Body of pancreas (tissue), 4 donors: ENCODE measurements at regions not wholly inside any gene's neighbourhood (a gene's known extent, or its start where the extent isn't known, plus 50 kb on each side); places are given as distances from the start of the nearest gene placed in this dataset.

Experiments
- ATAC-seq: fragments of 150-250 bp; one replicate; pipeline ENCODE4 v1.9.1; 2016
- DNase-seq, 4 donors: peaks; one replicate each; pipeline ENCODE4 v3.0.0-alpha.2; 2019
- H3K27ac ChIP-seq, 4 donors: fragments of 200-600 bp; sonication (generic); 1 replicate in 3 of 4; 2 replicates in 1 of 4; pipeline versions ENCODE4 v1.5.1 to v1.6.1; 2016 to 2019; ENCODE audit warnings: mild to moderate bottlenecking in 1 of 4, mixed read lengths in 1 of 4, moderate library complexity in 1 of 4
- H3K27me3 ChIP-seq, 2 donors: fragments of 200-600 bp; sonication (generic); one replicate each; pipeline ENCODE4 v1.6.0; 2016; ENCODE audit warnings: mild to moderate bottlenecking in 1 of 2
- H3K36me3 ChIP-seq, 2 donors: fragments of 200-600 bp; sonication (generic); replicated peaks in 1 of 2; 2 replicates each; pipeline ENCODE4 v1.5.1; 2016; ENCODE audit warnings: low read depth in 2 of 2; ENCODE audit not compliant: insufficient read depth in 1 of 2
- H3K4me1 ChIP-seq: fragments of 200-600 bp; sonication (generic); one replicate; pipeline ENCODE4 v1.6.0; 2016
- H3K4me3 ChIP-seq, 2 donors: fragments of 200-600 bp; sonication (generic); 1 replicate in 1 of 2; 2 replicates in 1 of 2; pipeline ENCODE4 v1.5.1; 2016 to 2019
- H3K9me3 ChIP-seq, 3 donors: fragments of 200-600 bp; sonication (generic); 1 replicate in 2 of 3; 2 replicates in 1 of 3; pipeline ENCODE4 v1.5.1; 2016
- CTCF ChIP-seq, 7 experiments: fragments of 450-650 bp in 4 of 7; fragments of 200-600 bp in 3 of 7; sonication (generic) in 3 of 7; IDR thresholded peaks; one replicate each; pipeline ENCODE4 v1.5.1; 2016 to 2019; ENCODE audit warnings: antibody characterized with exemption in 7 of 7
- POLR2A ChIP-seq, 3 donors: fragments of 450-650 bp; IDR thresholded peaks; one replicate each; pipeline ENCODE4 v1.6.1; 2016; ENCODE audit warnings: antibody characterized with exemption in 3 of 3, mild to moderate bottlenecking in 2 of 3
- WGBS, 2 donors: methylation state at CpG; one replicate each; pipeline ENCODE4 v1.1.5; 2017; 5-methylcytosine and 5-hydroxymethylcytosine counted together
- intact Hi-C: fragments of 100-400 bp; cut with DNase I; formaldehyde crosslinking; loops from one replicate; pipeline ENCODE4 v1.15.1; 2023

- 23 to 31% methylated on average over 1 of the region's 1 CpG for WGBS, 2 donors
- Histone ChIP-seq H3K4me1 (no peaks in the 10 kb centered on the region), H3K36me3 (no peaks in the 10 kb centered on the region), H3K27me3 (no peaks in the 10 kb centered on the region), H3K4me3 (no peak overlapping the region), H3K9me3 (no peaks in the 10 kb centered on the region), H3K27ac (no peak overlapping the region)
- ATAC-seq (no peak), DNase-seq (no peak)
- intact Hi-C loops, result no loop called here
- TF ChIP-seq CTCF (IDR thresholded peaks at IDR 0.05), result no peak
- no peak for TF ChIP-seq POLR2A (IDR thresholded peaks at IDR 0.05)
Measured at GRCh38 chr2:125698280-125698679, 957.7 kb upstream of the GYPC start.

- Histone ChIP-seq H3K36me3 (no peaks in the 10 kb centered on the region), H3K9me3 (no peaks in the 10 kb centered on the region), H3K4me3 (no peak overlapping the region), H3K27ac (no peak overlapping the region), H3K27me3 (no peaks in the 10 kb centered on the region), H3K4me1 (no peaks in the 10 kb centered on the region)
- ATAC-seq, result no peak
- WGBS, 2 donors, result 62 to 71% methylated on average over 2 of the region's 2 CpGs
- no peak for DNase-seq
- intact Hi-C loops, result no loop called here
- TF ChIP-seq CTCF (IDR thresholded peaks at IDR 0.05) (no peak), POLR2A (IDR thresholded peaks at IDR 0.05) (no peak)
Measured at GRCh38 chr2:125701070-125701469, 954.9 kb upstream of the GYPC start.

- H3K27ac ChIP-seq, result no peak overlapping the region
- no peak for DNase-seq
- no peaks in the 10 kb centered on the region for H3K9me3 ChIP-seq
- TF ChIP-seq POLR2A (IDR thresholded peaks at IDR 0.05), result no peak
- TF ChIP-seq CTCF (IDR thresholded peaks at IDR 0.05), result no peak
- H3K36me3 ChIP-seq, result no peaks in the 10 kb centered on the region
- WGBS, 2 donors, result 50 to 76% methylated on average over 1 of the region's 1 CpG
- H3K27me3 ChIP-seq, result no peaks in the 10 kb centered on the region
- intact Hi-C loops, result no loop called here
- ATAC-seq, result no peak
- no peak overlapping the region for H3K4me3 ChIP-seq
- H3K4me1 ChIP-seq, result no peaks in the 10 kb centered on the region
Measured at GRCh38 chr2:125707611-125708010, 948.3 kb upstream of the GYPC start.

GRCh38 chr2:125710561-125710960 is 945.4 kb upstream of the GYPC start:
- DNase-seq, result no peak
- intact Hi-C loops, result no loop called here

More at GRCh38 chr2:125710561-125710960, 945.4 kb upstream of the GYPC start:
- WGBS, 2 donors, result 11 to 18% methylated on average over 6 of the region's 6 CpGs
- Histone ChIP-seq H3K4me1 (no peaks in the 10 kb centered on the region), H3K27ac (no peak overlapping the region), H3K4me3 (no peak overlapping the region), H3K9me3 (no peaks in the 10 kb centered on the region), H3K36me3 (no peaks in the 10 kb centered on the region), H3K27me3 (no peaks in the 10 kb centered on the region)
- no peak for ATAC-seq
- no peak for TF ChIP-seq POLR2A (IDR thresholded peaks at IDR 0.05)
- no peak for TF ChIP-seq CTCF (IDR thresholded peaks at IDR 0.05)
